ENCODE measurements at regions not wholly inside any gene's neighbourhood (a gene's known extent, or its start where the extent isn't known, plus 50 kb on each side); places are given as distances from the start of the nearest gene placed in this dataset.

GRCh38 chr16:17947165-17947564 lies 389.4 kb downstream of the NPIPA8 start:
- no peak overlapping the region for H3K27ac ChIP-seq (ENCODE audit: low read depth, low read length, poor library complexity, severe bottlenecking)
- no peak for DNase-seq (ENCODE audit: low spot score)
- no peaks in the 10 kb centered on the region for H3K79me2 ChIP-seq (ENCODE audit: insufficient read depth, low read depth, low read length)
- no peak overlapping the region for H2AFZ ChIP-seq (ENCODE audit: low read length)
- CTCF ChIA-PET (ENCODE audit: unreplicated experiment), result no interaction called here
- BruUV-seq (replicated peaks), result no TSS peak
- H3K4me1 ChIP-seq (ENCODE audit: insufficient read depth, low read length, poor library complexity, severe bottlenecking), result no peaks in the 10 kb centered on the region
- no peaks in the 10 kb centered on the region for H3K36me3 ChIP-seq (ENCODE audit: insufficient read depth, low read length)
- H3K9me2 ChIP-seq (ENCODE audit: insufficient read depth, low read length), result no peaks in the 10 kb centered on the region
- no peak for TF ChIP-seq CTCF (conservative IDR thresholded peaks at IDR 0.05; ENCODE audit: low read length)
- TF ChIP-seq EZH2phosphoT487 (IDR thresholded peaks at IDR 0.05; ENCODE audit: borderline replicate concordance, low read depth, low read length), result no peak
- POLR2A ChIA-PET, result no interaction called here
- H4K20me1 ChIP-seq (ENCODE audit: insufficient read depth, low read length), result no peaks in the 10 kb centered on the region
- no peak overlapping the region for H3K4me3 ChIP-seq (ENCODE audit: low read depth, low read length, poor library complexity, severe bottlenecking)
- intact Hi-C loops (cut with micrococcal nuclease; ENCODE audit: unreplicated experiment), result no loop called here
- H3K9me3 ChIP-seq (ENCODE audit: low read length), result no peaks in the 10 kb centered on the region
- H3K4me2 ChIP-seq (ENCODE audit: low read length), result no peak overlapping the region

GRCh38 chr16:17945080-17945601 lies 391.4 kb downstream of the NPIPA8 start:
- no peaks in the 10 kb centered on the region for H3K79me2 ChIP-seq (ENCODE audit: insufficient read depth, low read depth, low read length)
- no peak for TF ChIP-seq EZH2phosphoT487 (IDR thresholded peaks at IDR 0.05; ENCODE audit: borderline replicate concordance, low read depth, low read length)
- no peak for TF ChIP-seq CTCF (conservative IDR thresholded peaks at IDR 0.05; ENCODE audit: low read length)
- no peaks in the 10 kb centered on the region for H4K20me1 ChIP-seq (ENCODE audit: insufficient read depth, low read length)
- no peaks in the 10 kb centered on the region for H3K36me3 ChIP-seq (ENCODE audit: insufficient read depth, low read length)
- no peak overlapping the region for H3K27ac ChIP-seq (ENCODE audit: low read depth, low read length, poor library complexity, severe bottlenecking)
- no peak overlapping the region for H3K4me3 ChIP-seq (ENCODE audit: low read depth, low read length, poor library complexity, severe bottlenecking)
- no peak for DNase-seq (ENCODE audit: low spot score)
- H3K9me3 ChIP-seq (ENCODE audit: low read length), result no peaks in the 10 kb centered on the region
- H3K4me2 ChIP-seq (ENCODE audit: low read length), result no peak overlapping the region
- ChIA-PET CTCF (ENCODE audit: unreplicated experiment) (no interaction called here), POLR2A (no interaction called here)
- H3K4me1 ChIP-seq (ENCODE audit: insufficient read depth, low read length, poor library complexity, severe bottlenecking), result no peaks in the 10 kb centered on the region
- no peaks in the 10 kb centered on the region for H3K9me2 ChIP-seq (ENCODE audit: insufficient read depth, low read length)
- no peak overlapping the region for H2AFZ ChIP-seq (ENCODE audit: low read length)
- intact Hi-C loops (cut with micrococcal nuclease; ENCODE audit: unreplicated experiment), result no loop called here
- BruUV-seq (replicated peaks), result no TSS peak

GRCh38 chr16:17944345-17944744 lies 392.2 kb downstream of the NPIPA8 start:
- no peaks in the 10 kb centered on the region for H3K79me2 ChIP-seq (ENCODE audit: insufficient read depth, low read depth, low read length)
- H3K4me3 ChIP-seq (ENCODE audit: low read depth, low read length, poor library complexity, severe bottlenecking), result no peak overlapping the region
- DNase-seq (ENCODE audit: low spot score), result no peak
- H4K20me1 ChIP-seq (ENCODE audit: insufficient read depth, low read length), result no peaks in the 10 kb centered on the region
- BruUV-seq (replicated peaks), result no TSS peak
- TF ChIP-seq CTCF (conservative IDR thresholded peaks at IDR 0.05; ENCODE audit: low read length), result no peak
- no peak for TF ChIP-seq EZH2phosphoT487 (IDR thresholded peaks at IDR 0.05; ENCODE audit: borderline replicate concordance, low read depth, low read length)
- no peaks in the 10 kb centered on the region for H3K36me3 ChIP-seq (ENCODE audit: insufficient read depth, low read length)
- no peak overlapping the region for H2AFZ ChIP-seq (ENCODE audit: low read length)
- CTCF ChIA-PET (ENCODE audit: unreplicated experiment), result no interaction called here
- POLR2A ChIA-PET, result interaction anchor here (0.5 kb wide), 1 partner anchor 16 kb away, joined by 3 read pairs; no protein-coding TSS in a partner anchor
- intact Hi-C loops (cut with micrococcal nuclease; ENCODE audit: unreplicated experiment), result no loop called here
- no peak overlapping the region for H3K27ac ChIP-seq (ENCODE audit: low read depth, low read length, poor library complexity, severe bottlenecking)
- no peak overlapping the region for H3K4me2 ChIP-seq (ENCODE audit: low read length)
- no peaks in the 10 kb centered on the region for H3K9me3 ChIP-seq (ENCODE audit: low read length)
- peaks cover 5% of the 10 kb centered on the region for H3K4me1 ChIP-seq (ENCODE audit: insufficient read depth, low read length, poor library complexity, severe bottlenecking)
- H3K9me2 ChIP-seq (ENCODE audit: insufficient read depth, low read length), result no peaks in the 10 kb centered on the region
